Bone marrow (tissue), 2 donors: ENCODE measurements at regions not wholly inside any gene's neighbourhood (a gene's known extent, or its start where the extent isn't known, plus 50 kb on each side); places are given as distances from the start of the nearest gene placed in this dataset.
"Not testable (repeated sequence)": the region's sequence is repeated elsewhere in the genome, so short reads cannot be mapped to it uniquely, and the experiment has no call there.

Experiments used
- DNase-seq, 2 donors: peaks; one replicate each; lab custom pipeline; 2025; lab: John Stamatoyannopoulos, UW

DNA sequence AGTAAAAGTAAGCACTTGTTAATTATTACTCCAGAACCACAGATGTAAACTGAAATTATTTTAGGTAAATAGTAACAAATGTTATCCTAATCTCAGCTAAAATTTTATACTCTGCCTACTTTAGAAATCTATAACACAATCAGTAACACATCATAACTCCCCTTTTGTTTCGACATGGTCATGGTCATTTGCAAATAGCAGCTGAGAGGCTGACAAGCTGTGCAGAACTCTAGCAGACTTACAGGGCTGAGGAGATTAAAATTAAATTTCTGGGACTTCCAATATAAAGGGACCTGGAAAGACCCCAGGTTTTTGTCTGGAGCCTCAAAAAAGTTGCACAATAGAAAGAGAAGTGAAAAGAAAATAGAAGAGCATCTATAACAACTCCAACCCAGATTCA is 88.8 kb downstream of the PRL start:
- DNase-seq: no peak

DNA sequence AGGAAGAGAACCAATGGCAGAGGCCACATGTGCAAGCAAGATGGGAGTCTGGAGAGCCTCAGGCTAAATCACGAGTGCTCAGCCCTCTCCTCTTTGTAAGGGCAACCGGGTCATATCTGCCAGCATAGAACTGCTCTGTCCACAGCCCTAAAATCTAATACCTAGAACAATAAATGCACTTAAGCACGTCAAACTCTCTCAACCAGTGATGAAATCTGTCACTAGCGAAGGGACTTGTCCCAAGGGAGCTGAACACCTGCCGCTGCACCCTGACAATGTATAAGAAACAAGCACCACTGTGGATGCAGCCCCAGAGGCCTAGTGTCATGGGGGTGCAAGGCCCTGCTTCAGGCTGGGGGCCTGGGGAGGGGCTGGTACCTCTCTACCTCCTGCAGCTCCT is 82.5 kb downstream of the PRL start:
- no peak for DNase-seq

DNA sequence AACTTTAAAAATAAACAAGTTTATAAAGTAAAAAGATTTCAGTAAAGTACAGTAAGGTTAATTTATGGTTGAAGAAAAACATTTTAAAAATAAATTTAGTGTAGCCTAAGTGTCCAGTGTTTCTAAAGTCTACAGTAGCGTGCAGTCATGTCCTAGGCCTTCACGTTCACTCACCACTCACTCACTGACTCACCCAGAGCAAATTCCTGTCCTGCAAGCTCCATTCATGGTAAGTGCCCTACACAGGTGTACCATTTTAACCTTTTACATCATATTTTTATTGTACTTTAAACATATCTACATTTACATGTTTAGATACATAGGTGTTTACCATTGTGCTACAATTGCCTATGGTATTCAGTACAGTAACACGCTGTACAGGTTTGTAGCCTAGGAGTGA is 81.4 kb downstream of the PRL start:
- DNase-seq: not testable (repeated sequence)

DNA sequence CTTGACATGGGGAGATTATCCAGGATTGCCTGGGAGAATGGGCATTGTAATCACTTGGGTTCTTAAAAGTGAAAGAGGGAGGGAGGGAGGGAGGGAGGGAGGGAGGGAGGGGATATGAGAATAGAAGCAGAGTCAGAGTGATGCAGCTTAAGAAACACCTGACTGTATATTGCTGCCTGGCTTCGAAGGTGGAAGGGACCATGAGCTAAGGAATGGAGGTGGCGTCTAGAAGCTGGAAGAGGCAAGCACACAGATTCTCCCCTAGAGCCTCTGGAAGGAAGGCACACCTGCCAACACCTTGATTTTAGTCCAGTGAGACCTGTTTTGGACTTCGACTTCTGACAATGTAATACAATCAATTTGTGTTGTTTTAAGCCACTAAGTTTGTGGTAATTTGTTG is 78.4 kb downstream of the PRL start:
- DNase-seq: no peak

DNA sequence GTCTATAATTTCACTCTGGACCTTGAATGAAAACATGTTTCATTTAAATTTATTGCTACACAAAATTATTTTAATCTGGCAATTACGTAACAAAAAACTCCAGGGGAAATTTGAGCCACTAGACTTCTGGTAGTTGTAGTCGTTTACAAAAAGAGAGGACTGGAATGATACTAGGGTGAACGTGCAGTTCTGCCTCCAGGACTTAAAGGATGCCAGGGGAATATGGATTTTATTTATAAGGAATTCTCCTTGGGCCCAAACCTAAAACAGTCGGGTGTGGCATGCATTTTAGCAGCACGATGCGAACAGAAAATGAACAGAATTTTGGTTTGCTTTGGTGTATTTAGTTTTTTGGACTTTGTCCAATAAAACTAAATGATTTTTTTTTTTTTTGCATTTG is 76.9 kb downstream of the PRL start:
- DNase-seq: no peak

DNA sequence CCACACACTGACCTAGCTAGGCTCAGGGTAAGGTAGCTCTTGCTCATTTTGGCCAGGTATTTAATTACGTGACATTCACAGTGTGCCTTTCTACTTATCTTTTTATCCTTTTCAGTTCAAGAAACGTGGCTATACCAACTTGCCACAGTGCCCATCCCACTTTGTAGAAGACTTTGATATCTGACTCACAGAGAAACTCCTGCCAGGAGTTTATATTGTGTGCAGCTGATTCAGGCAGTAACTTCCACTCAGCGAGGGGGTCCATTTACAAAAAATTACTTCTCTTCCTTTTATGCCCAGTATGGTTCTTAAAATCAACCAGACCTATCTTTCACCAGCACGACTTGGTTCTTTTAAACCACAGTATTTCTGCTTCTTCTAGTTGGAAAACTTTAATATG is 75.6 kb downstream of the PRL start:
- DNase-seq: no peak

DNA sequence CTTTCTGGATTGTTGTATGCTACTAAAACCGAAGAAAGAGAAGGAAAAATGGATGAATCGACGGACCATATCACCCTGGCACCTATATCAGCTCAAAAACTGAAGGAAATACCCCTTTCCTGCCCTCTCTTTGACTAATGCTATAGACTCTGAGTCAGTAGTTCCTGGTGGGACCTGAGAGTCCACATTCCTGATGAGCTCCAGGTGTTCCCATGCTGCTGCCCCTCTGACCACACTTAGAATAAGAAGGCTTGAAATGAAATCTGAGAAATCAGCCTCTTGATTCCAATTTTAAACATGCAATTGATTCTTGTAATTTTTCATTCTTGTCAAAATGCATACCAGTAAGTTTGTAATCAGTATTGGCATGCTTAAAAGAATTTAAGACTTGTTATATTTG is 75.2 kb downstream of the PRL start:
- no peak for DNase-seq

DNA sequence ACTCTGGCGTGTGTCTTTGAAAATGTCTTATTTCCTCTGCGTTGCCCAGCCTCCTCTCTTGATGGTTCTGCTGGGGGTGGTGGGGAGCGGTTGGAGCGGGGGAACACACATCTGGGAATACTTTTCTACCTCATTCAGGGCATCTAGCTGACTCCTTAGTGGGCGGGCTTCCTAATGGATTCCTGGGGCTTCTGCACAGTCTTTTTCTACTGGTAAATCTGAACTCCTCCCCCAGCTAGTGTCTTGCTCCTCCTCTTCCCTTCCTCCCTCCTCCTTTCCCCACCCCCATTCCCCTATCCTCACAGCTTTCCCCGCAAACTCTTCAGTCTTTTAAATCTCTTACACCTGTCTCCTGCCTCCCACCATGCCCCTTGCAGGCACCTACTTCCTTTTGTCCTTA is 74.4 kb downstream of the PRL start:
- DNase-seq: no peak

DNA sequence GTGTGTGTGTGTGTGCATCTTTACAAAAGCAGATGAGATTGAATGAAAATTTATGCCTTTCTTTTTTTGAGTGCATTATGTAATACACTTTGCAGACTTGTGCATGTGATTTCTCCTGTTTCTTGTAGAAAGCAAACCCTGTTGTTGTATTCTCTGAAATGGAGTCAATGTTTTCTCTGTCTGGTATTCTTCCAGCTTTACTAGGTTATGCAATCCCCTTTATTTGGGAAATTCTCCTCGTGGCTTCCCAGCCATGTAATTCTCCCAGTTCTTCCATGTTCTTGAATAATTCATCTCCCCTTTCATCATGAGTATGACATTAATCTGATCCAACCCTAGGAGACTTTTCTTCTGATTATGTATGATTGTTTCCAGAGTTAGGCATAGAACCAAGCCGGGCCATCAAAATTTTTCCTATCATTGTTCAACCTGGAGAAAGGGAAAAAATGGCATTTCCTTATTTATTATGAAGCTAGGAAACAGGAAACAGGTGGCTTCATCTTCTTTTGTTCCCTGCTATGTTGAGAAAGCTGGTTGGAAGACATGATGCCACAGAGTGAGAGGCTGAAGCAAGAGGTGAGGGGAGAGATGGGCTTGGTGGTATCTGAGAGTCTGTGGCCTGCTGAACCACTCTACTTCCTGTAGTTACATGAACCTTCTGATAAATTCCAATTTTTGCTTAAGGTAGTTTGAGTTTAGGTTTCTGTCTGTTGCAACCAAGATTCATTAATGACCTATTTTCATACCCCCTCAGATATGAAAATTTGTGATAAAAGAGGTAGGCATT is 68.8 kb downstream of the PRL start:
- no peak for DNase-seq

DNA sequence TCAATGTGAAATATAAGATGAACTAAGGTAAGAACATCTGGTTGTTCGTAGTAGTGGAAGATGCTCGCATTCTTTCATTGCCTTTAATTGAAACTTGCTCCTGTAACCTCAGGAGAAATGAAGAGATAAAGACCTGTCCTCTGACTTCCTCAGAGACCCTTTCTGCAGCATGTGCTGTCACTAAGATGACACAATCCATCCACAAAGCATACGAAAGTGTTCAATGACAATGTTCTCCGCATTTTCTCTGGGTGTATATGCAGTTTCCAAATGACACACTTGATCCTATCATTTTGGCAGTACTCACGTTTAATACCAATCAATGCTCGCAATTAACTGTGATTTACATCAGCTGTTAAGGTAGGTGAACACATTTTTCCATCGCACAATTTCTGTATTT is 65.8 kb downstream of the PRL start:
- DNase-seq: no peak

DNA sequence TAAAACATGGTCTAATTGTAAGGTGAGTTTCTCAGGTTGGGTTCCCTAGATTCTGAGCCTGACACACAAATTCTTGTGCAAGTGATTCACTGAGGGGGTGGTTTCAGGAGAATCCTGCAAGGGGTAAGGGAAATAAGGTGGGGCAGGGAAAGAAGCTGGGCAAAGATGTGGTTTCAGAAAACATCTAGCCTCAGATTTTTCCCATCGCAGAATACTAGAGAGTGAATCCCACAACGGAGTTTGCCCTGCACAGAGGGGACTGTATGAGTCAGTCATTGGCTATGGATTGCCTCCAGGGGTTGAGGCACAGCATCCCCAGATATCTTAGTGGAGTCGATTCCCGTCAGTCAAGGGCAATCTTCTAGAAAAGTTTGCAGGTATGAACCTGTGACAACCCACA is 65.2 kb downstream of the PRL start:
- no peak for DNase-seq

DNA sequence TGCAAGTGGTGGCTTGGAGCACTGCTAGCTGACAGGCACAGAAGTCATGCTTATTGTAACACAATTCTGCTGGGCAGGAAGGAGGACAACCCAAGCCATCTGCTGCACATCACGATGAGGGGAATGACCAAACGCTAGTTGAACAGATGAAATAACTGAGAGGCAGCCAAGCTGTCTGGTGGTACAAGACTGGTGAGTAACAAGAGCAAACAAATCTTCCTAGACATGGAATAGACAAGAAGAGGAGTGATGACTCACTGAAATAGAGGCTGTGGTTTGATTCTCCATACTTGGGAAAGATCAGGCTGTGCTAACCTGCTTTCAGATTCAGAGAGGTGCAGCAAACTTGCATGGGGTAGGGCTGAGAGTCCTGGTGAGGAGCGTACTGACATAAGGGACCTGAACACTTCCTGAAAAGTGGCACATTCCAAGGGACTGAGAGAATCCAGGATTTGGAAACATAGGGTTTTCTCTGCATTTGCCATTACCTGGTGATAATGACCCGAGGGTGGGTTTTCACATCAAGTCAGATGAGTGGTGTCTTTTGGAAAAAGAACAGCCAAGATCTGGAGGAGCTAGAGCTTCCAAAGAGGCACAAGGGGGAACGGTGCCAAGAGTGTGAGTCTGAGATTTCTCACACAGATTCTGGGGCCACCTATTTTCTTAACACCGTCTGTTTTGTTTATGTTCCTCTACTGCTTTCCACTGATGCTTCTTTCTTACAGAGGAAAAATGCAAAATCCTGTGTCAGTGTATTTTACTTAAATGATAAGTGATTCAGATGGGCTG is 60.0 kb downstream of the PRL start:
- DNase-seq: no peak
